HG03097 (cell line): ENCODE measurements at regions not wholly inside any gene's neighbourhood (a gene's known extent, or its start where the extent isn't known, plus 50 kb on each side); places are given as distances from the start of the nearest gene placed in this dataset.

Experiments used
- ATAC-seq: cut with Tn5 transposase; IDR thresholded peaks from one replicate; pipeline ENCODE4 v1.9.1; 2021; ENCODE audit not compliant: unreplicated experiment, low FRiP score

GRCh38 chr3:107285197-107285596 is 92.0 kb upstream of the CCDC54 start:
- no peak for ATAC-seq

- ATAC-seq: no peak
Measured at GRCh38 chr3:107289354-107289753, 87.9 kb upstream of the CCDC54 start.

GRCh38 chr3:107294117-107294516 is 83.1 kb upstream of the CCDC54 start:
- no peak for ATAC-seq

- no peak for ATAC-seq
Measured at GRCh38 chr3:107297597-107297996, 79.6 kb upstream of the CCDC54 start.

- no peak for ATAC-seq
Measured at GRCh38 chr3:107307205-107307604, 70.0 kb upstream of the CCDC54 start.

- no peak for ATAC-seq
Measured at GRCh38 chr3:107308716-107309115, 68.5 kb upstream of the CCDC54 start.

GRCh38 chr3:107309312-107309711 is 67.9 kb upstream of the CCDC54 start:
- ATAC-seq: no peak

- no peak for ATAC-seq
Measured at GRCh38 chr3:107313711-107314110, 63.5 kb upstream of the CCDC54 start.

GRCh38 chr3:107315141-107315540 is 62.1 kb upstream of the CCDC54 start:
- no peak for ATAC-seq

- no peak for ATAC-seq
Measured at GRCh38 chr3:107323723-107324122, 53.5 kb upstream of the CCDC54 start.

- ATAC-seq: no peak
Measured at GRCh38 chr3:107325446-107325845, 51.8 kb upstream of the CCDC54 start.
